HG03521 (cell line): ENCODE measurements at regions not wholly inside any gene's neighbourhood (a gene's known extent, or its start where the extent isn't known, plus 50 kb on each side); places are given as distances from the start of the nearest gene placed in this dataset.
"Not testable (repeated sequence)": the region's sequence is repeated elsewhere in the genome, so short reads cannot be mapped to it uniquely, and the experiment has no call there.

ENCODE experiments used
- ATAC-seq: cut with Tn5 transposase; IDR thresholded peaks from one replicate; pipeline ENCODE4 v1.9.1; 2021; ENCODE audit warnings: mild to moderate bottlenecking, moderate library complexity; ENCODE audit not compliant: unreplicated experiment

- no peak for ATAC-seq
These were observed 82.5 kb upstream of the CPEB2 start for GRCh38 chr4:14919785-14920184.

DNA sequence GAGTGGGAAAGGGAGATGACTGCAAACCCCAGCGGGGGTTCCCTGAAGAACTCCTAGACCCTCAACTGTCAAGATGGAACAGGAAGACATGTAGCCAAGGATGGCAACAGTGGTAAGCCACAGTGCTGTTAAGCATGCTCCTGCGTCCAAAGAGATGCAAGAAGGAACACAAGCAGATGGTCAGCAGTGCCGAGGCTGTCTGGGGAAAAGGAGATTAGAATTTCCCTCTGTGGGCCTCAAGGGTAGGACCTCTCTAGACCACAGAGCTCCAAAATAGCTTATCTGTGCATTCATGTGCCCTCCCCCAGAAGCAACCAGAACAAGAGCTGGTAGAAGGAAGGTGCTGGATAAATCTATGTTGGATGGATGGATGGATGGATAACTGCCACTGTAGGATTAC, 82.0 kb upstream of the CPEB2 start:
- ATAC-seq: no peak

DNA sequence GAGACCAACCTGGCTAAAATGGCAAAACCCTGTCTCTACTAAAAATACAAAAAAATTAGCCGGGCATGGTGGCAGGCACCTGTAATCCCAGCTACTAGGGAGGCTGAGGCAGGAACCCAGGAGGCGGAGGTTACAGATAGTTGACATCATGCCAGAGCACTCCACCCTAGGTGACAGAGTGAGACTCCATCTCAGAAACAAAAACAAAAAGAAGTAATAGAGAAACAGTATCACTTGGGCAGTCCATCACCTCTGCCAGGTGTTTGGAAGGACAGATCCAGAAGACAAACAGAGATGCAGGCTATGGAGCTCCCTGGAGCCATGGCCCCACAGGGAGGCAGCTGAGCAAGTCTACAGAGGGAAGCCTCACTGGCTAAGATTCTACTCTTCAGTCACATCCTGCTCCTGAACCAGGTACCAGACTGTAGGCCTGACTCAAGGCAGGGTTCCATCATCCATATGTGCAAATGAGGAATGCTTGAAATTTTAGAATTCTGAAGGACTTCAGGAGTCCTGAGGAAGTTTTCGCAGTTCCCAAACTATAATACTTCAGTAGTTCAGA, 81.4 kb upstream of the CPEB2 start:
- no peak for ATAC-seq

- not testable (repeated sequence) for ATAC-seq
These were observed 80.5 kb upstream of the CPEB2 start for GRCh38 chr4:14921781-14922180.

- no peak for ATAC-seq
These were observed 78.0 kb upstream of the CPEB2 start for GRCh38 chr4:14924076-14924811.

- ATAC-seq: no peak
These were observed 77.4 kb upstream of the CPEB2 start for GRCh38 chr4:14924812-14925344.

GRCh38 chr4:14925471-14925870, 76.8 kb upstream of the CPEB2 start:
- no peak for ATAC-seq

GRCh38 chr4:14926368-14926767, 75.9 kb upstream of the CPEB2 start:
- no peak for ATAC-seq

DNA sequence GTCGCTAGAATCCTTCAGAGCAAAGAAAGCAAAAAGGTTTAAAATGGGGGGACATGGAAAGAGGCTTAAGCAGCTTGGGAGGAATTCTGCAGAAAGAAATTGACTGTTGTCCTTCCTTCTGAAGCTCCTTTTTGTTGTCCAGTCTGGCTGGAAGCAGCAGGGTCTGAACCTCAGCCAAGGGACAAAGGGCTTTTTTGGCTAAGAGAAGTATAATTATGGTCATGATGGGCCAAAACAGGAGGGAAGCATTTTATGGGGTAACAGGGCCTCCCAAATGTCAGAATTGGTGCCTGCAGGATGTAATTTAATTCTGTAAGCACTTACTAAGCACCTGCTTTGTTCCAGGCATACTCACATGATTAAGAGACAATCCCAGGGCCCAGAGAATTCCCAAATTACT, 74.2 kb upstream of the CPEB2 start:
- ATAC-seq: no peak

GRCh38 chr4:14929669-14930068, 72.6 kb upstream of the CPEB2 start:
- ATAC-seq: no peak

GRCh38 chr4:14934704-14935390, 67.4 kb upstream of the CPEB2 start:
- no peak for ATAC-seq

DNA sequence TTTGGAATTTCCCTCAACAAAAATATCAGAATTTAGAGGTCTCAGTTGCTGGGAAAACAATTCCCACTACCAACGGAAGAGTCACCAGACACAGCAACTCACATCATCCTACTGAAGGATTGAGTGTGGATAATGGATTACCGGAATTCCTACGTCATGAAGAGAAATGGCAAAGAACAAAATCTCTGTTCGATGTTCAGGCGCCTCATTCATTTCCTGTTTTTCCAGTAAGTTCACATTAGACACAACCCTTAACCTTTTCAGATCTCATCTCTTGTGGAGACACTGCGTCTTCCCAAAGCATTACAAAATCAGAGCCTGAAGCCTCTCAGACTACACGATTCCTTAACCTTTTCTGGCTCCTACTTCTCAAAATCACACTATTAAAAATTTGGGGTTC, 58.5 kb upstream of the CPEB2 start:
- no peak for ATAC-seq

- ATAC-seq: no peak
These were observed 49.9 kb upstream of the CPEB2 start for GRCh38 chr4:14952352-14952751.
